ENCODE measurements at regions not wholly inside any gene's neighbourhood (a gene's known extent, or its start where the extent isn't known, plus 50 kb on each side); places are given as distances from the start of the nearest gene placed in this dataset.
"Not testable (repeated sequence)": the region's sequence is repeated elsewhere in the genome, so short reads cannot be mapped to it uniquely, and the experiment has no call there.

- ChIA-PET CTCF (no interaction called here), POLR2A (no interaction called here)
- no peak overlapping the region for H3K9ac ChIP-seq
- H3K9me2 ChIP-seq: no peaks in the 10 kb centered on the region
- no peak overlapping the region for H3K4me3 ChIP-seq (ENCODE audit: low read depth in 2 of 2, low read length in 1 of 2)
- H3K79me2 ChIP-seq (ENCODE audit: insufficient read depth): no peaks in the 10 kb centered on the region
- TF ChIP-seq SMC3 (IDR thresholded peaks at IDR 0.05; ENCODE audit: low read depth, low read length) (no peak), NRF1 (IDR thresholded peaks at IDR 0.05; ENCODE audit: low read depth, low read length) (no peak), POLR2AphosphoS5 (IDR thresholded peaks at IDR 0.05; ENCODE audit: low read depth, low read length) (no peak), JUND (IDR thresholded peaks at IDR 0.05) (no peak), EZH2phosphoT487 (IDR thresholded peaks at IDR 0.05; ENCODE audit: borderline replicate concordance, low read depth) (no peak), RFX5 (IDR thresholded peaks at IDR 0.05; ENCODE audit: low read length) (no peak), USF2 (IDR thresholded peaks at IDR 0.05; ENCODE audit: borderline replicate concordance, low read depth, low read length) (no peak), RXRA (IDR thresholded peaks at IDR 0.05; ENCODE audit: borderline replicate concordance, low read depth) (no peak), GABPA (IDR thresholded peaks at IDR 0.05; ENCODE audit: low read depth) (no peak), SIN3A (IDR thresholded peaks at IDR 0.05; ENCODE audit: borderline replicate concordance, low read depth, low read length) (no peak), MAX (IDR thresholded peaks at IDR 0.05; ENCODE audit: low read depth) (no peak), TAF1 (IDR thresholded peaks at IDR 0.05; ENCODE audit: borderline replicate concordance, low read depth, low read length) (no peak), TEAD4 (IDR thresholded peaks at IDR 0.05; ENCODE audit: borderline replicate concordance, insufficient read depth) (no peak), FOXM1 (IDR thresholded peaks at IDR 0.05; ENCODE audit: low read depth) (no peak), RAD21 (IDR thresholded peaks at IDR 0.05; ENCODE audit: low read length) (no peak), RCOR1 (IDR thresholded peaks at IDR 0.05; ENCODE audit: low read length) (no peak)
- TF ChIP-seq, protein P1, sequence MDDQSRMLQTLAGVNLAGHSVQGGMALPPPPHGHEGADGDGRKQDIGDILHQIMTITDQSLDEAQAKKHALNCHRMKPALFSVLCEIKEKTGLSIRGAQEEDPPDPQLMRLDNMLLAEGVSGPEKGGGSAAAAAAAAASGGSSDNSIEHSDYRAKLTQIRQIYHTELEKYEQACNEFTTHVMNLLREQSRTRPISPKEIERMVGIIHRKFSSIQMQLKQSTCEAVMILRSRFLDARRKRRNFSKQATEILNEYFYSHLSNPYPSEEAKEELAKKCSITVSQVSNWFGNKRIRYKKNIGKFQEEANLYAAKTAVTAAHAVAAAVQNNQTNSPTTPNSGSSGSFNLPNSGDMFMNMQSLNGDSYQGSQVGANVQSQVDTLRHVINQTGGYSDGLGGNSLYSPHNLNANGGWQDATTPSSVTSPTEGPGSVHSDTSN (IDR thresholded peaks at IDR 0.05): no peak
- TF ChIP-seq, protein P2, sequence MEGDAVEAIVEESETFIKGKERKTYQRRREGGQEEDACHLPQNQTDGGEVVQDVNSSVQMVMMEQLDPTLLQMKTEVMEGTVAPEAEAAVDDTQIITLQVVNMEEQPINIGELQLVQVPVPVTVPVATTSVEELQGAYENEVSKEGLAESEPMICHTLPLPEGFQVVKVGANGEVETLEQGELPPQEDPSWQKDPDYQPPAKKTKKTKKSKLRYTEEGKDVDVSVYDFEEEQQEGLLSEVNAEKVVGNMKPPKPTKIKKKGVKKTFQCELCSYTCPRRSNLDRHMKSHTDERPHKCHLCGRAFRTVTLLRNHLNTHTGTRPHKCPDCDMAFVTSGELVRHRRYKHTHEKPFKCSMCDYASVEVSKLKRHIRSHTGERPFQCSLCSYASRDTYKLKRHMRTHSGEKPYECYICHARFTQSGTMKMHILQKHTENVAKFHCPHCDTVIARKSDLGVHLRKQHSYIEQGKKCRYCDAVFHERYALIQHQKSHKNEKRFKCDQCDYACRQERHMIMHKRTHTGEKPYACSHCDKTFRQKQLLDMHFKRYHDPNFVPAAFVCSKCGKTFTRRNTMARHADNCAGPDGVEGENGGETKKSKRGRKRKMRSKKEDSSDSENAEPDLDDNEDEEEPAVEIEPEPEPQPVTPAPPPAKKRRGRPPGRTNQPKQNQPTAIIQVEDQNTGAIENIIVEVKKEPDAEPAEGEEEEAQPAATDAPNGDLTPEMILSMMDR (IDR thresholded peaks at IDR 0.05): no peak
- TF ChIP-seq, protein P3, sequence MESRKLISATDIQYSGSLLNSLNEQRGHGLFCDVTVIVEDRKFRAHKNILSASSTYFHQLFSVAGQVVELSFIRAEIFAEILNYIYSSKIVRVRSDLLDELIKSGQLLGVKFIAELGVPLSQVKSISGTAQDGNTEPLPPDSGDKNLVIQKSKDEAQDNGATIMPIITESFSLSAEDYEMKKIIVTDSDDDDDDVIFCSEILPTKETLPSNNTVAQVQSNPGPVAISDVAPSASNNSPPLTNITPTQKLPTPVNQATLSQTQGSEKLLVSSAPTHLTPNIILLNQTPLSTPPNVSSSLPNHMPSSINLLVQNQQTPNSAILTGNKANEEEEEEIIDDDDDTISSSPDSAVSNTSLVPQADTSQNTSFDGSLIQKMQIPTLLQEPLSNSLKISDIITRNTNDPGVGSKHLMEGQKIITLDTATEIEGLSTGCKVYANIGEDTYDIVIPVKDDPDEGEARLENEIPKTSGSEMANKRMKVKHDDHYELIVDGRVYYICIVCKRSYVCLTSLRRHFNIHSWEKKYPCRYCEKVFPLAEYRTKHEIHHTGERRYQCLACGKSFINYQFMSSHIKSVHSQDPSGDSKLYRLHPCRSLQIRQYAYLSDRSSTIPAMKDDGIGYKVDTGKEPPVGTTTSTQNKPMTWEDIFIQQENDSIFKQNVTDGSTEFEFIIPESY (IDR thresholded peaks at IDR 0.05; ENCODE audit: borderline replicate concordance, low read depth): no peak
- TF ChIP-seq, protein P4, sequence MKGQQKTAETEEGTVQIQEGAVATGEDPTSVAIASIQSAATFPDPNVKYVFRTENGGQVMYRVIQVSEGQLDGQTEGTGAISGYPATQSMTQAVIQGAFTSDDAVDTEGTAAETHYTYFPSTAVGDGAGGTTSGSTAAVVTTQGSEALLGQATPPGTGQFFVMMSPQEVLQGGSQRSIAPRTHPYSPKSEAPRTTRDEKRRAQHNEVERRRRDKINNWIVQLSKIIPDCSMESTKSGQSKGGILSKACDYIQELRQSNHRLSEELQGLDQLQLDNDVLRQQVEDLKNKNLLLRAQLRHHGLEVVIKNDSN (IDR thresholded peaks at IDR 0.05; ENCODE audit: borderline replicate concordance, low read depth): no peak
- no peak overlapping the region for H3K4me2 ChIP-seq
- H3F3A ChIP-seq (replicated peaks; ENCODE audit: insufficient read depth): no peaks in the 10 kb centered on the region
- no peaks in the 10 kb centered on the region for H4K20me1 ChIP-seq (ENCODE audit: insufficient read depth)
- H3K36me3 ChIP-seq (replicated peaks in 1 of 2; ENCODE audit: control insufficient read depth in 1 of 2, insufficient read depth in 2 of 2, low read length in 1 of 2): no peaks in the 10 kb centered on the region
- H3K27me3 ChIP-seq (ENCODE audit: insufficient read depth): no peaks in the 10 kb centered on the region; the same call in 1 of the 2 replicates
- 6% methylated on average over 8 of the region's 8 CpGs for WGBS (ENCODE audit: low lambda C conversion rate)
- DNase-seq: no peak
- H2AFZ ChIP-seq (ENCODE audit: low read depth): no peak overlapping the region
- H3K9me3 ChIP-seq: no peaks in the 10 kb centered on the region
- no peaks in the 10 kb centered on the region for H3K4me1 ChIP-seq (ENCODE audit: control insufficient read depth in 1 of 2, insufficient read depth in 2 of 2, low read depth in 1 of 2, low read length in 1 of 2)
- no peak overlapping the region for H3K27ac ChIP-seq (ENCODE audit: low read depth in 2 of 2, low read length in 1 of 2)
Measured at GRCh38 chrX:508163-508562, 121.5 kb upstream of the PPP2R3B start.

- H3K9me2 ChIP-seq; H3K79me2 ChIP-seq (ENCODE audit: insufficient read depth); H3K9me3 ChIP-seq; H4K20me1 ChIP-seq (ENCODE audit: insufficient read depth); H3K4me2 ChIP-seq; H3K27me3 ChIP-seq (ENCODE audit: insufficient read depth); H3K36me3 ChIP-seq (replicated peaks in 1 of 2; ENCODE audit: control insufficient read depth in 1 of 2, insufficient read depth in 2 of 2, low read length in 1 of 2); DNase-seq; H3K4me3 ChIP-seq (ENCODE audit: low read depth in 2 of 2, low read length in 1 of 2); H2AFZ ChIP-seq (ENCODE audit: low read depth); H3K9ac ChIP-seq; H3K4me1 ChIP-seq (ENCODE audit: control insufficient read depth in 1 of 2, insufficient read depth in 2 of 2, low read depth in 1 of 2, low read length in 1 of 2); CTCF ChIA-PET; H3K27ac ChIP-seq (ENCODE audit: low read depth in 2 of 2, low read length in 1 of 2); H3F3A ChIP-seq (replicated peaks; ENCODE audit: insufficient read depth); POLR2A ChIA-PET: not testable (repeated sequence)
- 18% methylated on average over 5 of the region's 5 CpGs for WGBS (ENCODE audit: low lambda C conversion rate)
Measured at GRCh38 chrX:508821-509220, 121.8 kb upstream of the SHOX start.
